Duodenal mucosa (tissue), 2 donors: ENCODE measurements at regions not wholly inside any gene's neighbourhood (a gene's known extent, or its start where the extent isn't known, plus 50 kb on each side); places are given as distances from the start of the nearest gene placed in this dataset.

Experiments
- H3K27ac ChIP-seq: one replicate; pipeline ENCODE4 v1.7.0; 2013; ENCODE audit warnings: low read depth, low read length
- H3K27me3 ChIP-seq, 2 donors: one replicate each; pipeline ENCODE4 v1.7.0; 2013; ENCODE audit warnings: low read length in 2 of 2, control low read depth in 1 of 2; ENCODE audit not compliant: insufficient read depth in 2 of 2, control insufficient read depth in 1 of 2
- H3K36me3 ChIP-seq, 2 donors: one replicate each; pipeline ENCODE4 v1.7.0; 2013; ENCODE audit warnings: low read length in 2 of 2, control low read depth in 1 of 2; ENCODE audit not compliant: insufficient read depth in 2 of 2, control insufficient read depth in 1 of 2
- H3K4me1 ChIP-seq, 2 donors: one replicate each; pipeline ENCODE4 v1.7.0; 2013; ENCODE audit warnings: low read length in 2 of 2, control low read depth in 1 of 2; ENCODE audit not compliant: insufficient read depth in 2 of 2, control insufficient read depth in 1 of 2
- H3K4me3 ChIP-seq, 2 donors: one replicate each; pipeline ENCODE4 v1.7.0; 2013; ENCODE audit warnings: low read length in 2 of 2, low read depth in 1 of 2
- H3K9ac ChIP-seq, 2 donors: one replicate each; pipeline ENCODE4 v1.7.0; 2013; ENCODE audit warnings: low read length in 2 of 2, low read depth in 1 of 2
- H3K9me3 ChIP-seq, 2 donors: one replicate each; pipeline ENCODE4 v1.7.0; 2013; ENCODE audit warnings: low read length in 2 of 2, control low read depth in 1 of 2; ENCODE audit not compliant: control insufficient read depth in 1 of 2

GRCh38 chr20:11766961-11767360 is 150.7 kb upstream of the BTBD3 start:
- Histone ChIP-seq H3K27me3 (no peaks in the 10 kb centered on the region), H3K4me3 (no peak overlapping the region), H3K4me1 (no peaks in the 10 kb centered on the region), H3K36me3 (no peaks in the 10 kb centered on the region), H3K9ac (no peak overlapping the region), H3K9me3 (no peaks in the 10 kb centered on the region), H3K27ac (no peak overlapping the region)

GRCh38 chr20:11769825-11770224 is 147.9 kb upstream of the BTBD3 start:
- no peak overlapping the region for H3K9ac ChIP-seq
- H3K36me3 ChIP-seq, result no peaks in the 10 kb centered on the region
- H3K4me3 ChIP-seq, result no peak overlapping the region
- H3K27me3 ChIP-seq, result no peaks in the 10 kb centered on the region
- H3K27ac ChIP-seq, result no peak overlapping the region
- H3K9me3 ChIP-seq, result no peaks in the 10 kb centered on the region
- H3K4me1 ChIP-seq, result no peaks in the 10 kb centered on the region

GRCh38 chr20:11772226-11772730 is 145.4 kb upstream of the BTBD3 start:
- H3K27ac ChIP-seq, result no peak overlapping the region
- H3K27me3 ChIP-seq, result no peaks in the 10 kb centered on the region
- no peak overlapping the region for H3K4me3 ChIP-seq
- no peaks in the 10 kb centered on the region for H3K36me3 ChIP-seq
- no peak overlapping the region for H3K9ac ChIP-seq
- no peaks in the 10 kb centered on the region for H3K4me1 ChIP-seq
- H3K9me3 ChIP-seq, result no peaks in the 10 kb centered on the region

GRCh38 chr20:11776687-11777086 is 141.0 kb upstream of the BTBD3 start:
- Histone ChIP-seq H3K27me3 (no peaks in the 10 kb centered on the region), H3K4me1 (no peaks in the 10 kb centered on the region), H3K9me3 (no peaks in the 10 kb centered on the region), H3K4me3 (no peak overlapping the region), H3K27ac (no peak overlapping the region), H3K9ac (no peak overlapping the region), H3K36me3 (no peaks in the 10 kb centered on the region)

GRCh38 chr20:11777387-11778205 is 140.1 kb upstream of the BTBD3 start:
- no peak overlapping the region for H3K27ac ChIP-seq

GRCh38 chr20:11778206-11778570 is 139.5 kb upstream of the BTBD3 start:
- no peak overlapping the region for H3K27ac ChIP-seq
- H3K4me3 ChIP-seq, result no peak overlapping the region

More at GRCh38 chr20:11777387-11778205, 140.1 kb upstream of the BTBD3 start:
- no peaks in the 10 kb centered on the region for H3K36me3 ChIP-seq
- H3K4me1 ChIP-seq, result no peaks in the 10 kb centered on the region
- no peaks in the 10 kb centered on the region for H3K9me3 ChIP-seq
- H3K27me3 ChIP-seq, result no peaks in the 10 kb centered on the region
- no peak overlapping the region for H3K4me3 ChIP-seq
- H3K9ac ChIP-seq, result no peak overlapping the region

GRCh38 chr20:11780765-11781369 is 136.8 kb upstream of the BTBD3 start:
- no peak overlapping the region for H3K9ac ChIP-seq
- H3K9me3 ChIP-seq, result no peaks in the 10 kb centered on the region
- no peak overlapping the region for H3K4me3 ChIP-seq
- H3K27me3 ChIP-seq, result no peaks in the 10 kb centered on the region
- no peak overlapping the region for H3K27ac ChIP-seq
- no peaks in the 10 kb centered on the region for H3K36me3 ChIP-seq
- H3K4me1 ChIP-seq, result no peaks in the 10 kb centered on the region

More at GRCh38 chr20:11778206-11778570, 139.5 kb upstream of the BTBD3 start:
- no peaks in the 10 kb centered on the region for H3K4me1 ChIP-seq
- no peaks in the 10 kb centered on the region for H3K27me3 ChIP-seq
- no peaks in the 10 kb centered on the region for H3K9me3 ChIP-seq
- no peak overlapping the region for H3K9ac ChIP-seq
- H3K36me3 ChIP-seq, result no peaks in the 10 kb centered on the region

- Histone ChIP-seq H3K4me1 (no peaks in the 10 kb centered on the region), H3K27ac (no peak overlapping the region), H3K4me3 (no peak overlapping the region), H3K9me3 (no peaks in the 10 kb centered on the region), H3K9ac (no peak overlapping the region), H3K27me3 (no peaks in the 10 kb centered on the region), H3K36me3 (no peaks in the 10 kb centered on the region)
Measured at GRCh38 chr20:11783102-11783850, 134.4 kb upstream of the BTBD3 start.

- Histone ChIP-seq H3K27me3 (no peaks in the 10 kb centered on the region), H3K9ac (no peak overlapping the region), H3K27ac (no peak overlapping the region), H3K4me1 (no peaks in the 10 kb centered on the region), H3K4me3 (no peak overlapping the region), H3K9me3 (no peaks in the 10 kb centered on the region), H3K36me3 (no peaks in the 10 kb centered on the region)
Measured at GRCh38 chr20:11785885-11786507, 131.7 kb upstream of the BTBD3 start.

GRCh38 chr20:11790046-11790445 is 127.6 kb upstream of the BTBD3 start:
- Histone ChIP-seq H3K4me3 (no peak overlapping the region), H3K36me3 (no peaks in the 10 kb centered on the region), H3K9ac (no peak overlapping the region), H3K4me1 (no peaks in the 10 kb centered on the region), H3K27me3 (no peaks in the 10 kb centered on the region), H3K27ac (no peak overlapping the region), H3K9me3 (no peaks in the 10 kb centered on the region)
